Spleen (tissue), 11 donors: ENCODE measurements at regions not wholly inside any gene's neighbourhood (a gene's known extent, or its start where the extent isn't known, plus 50 kb on each side); places are given as distances from the start of the nearest gene placed in this dataset.

Experiments
- DNase-seq: peaks from one replicate; pipeline ENCODE4 v3.0.0-alpha.2; 2020
- H3K27ac ChIP-seq, 8 donors: fragments of 200-600 bp; sonication (generic) in 7 of 8; 1 replicate in 4 of 8; 2 replicates in 4 of 8; pipeline versions ENCODE4 v1.5.0 to v1.8.0; 2016 to 2021; ENCODE audit warnings: inconsistent platforms in 4 of 8, mild to moderate bottlenecking in 4 of 8, moderate library complexity in 1 of 8
- H3K27me3 ChIP-seq, 7 donors: fragments of 200-600 bp; sonication (generic) in 6 of 7; replicated peaks in 1 of 7; 1 replicate in 4 of 7; 2 replicates in 3 of 7; pipeline versions ENCODE4 v1.5.0 to v1.8.0; 2016 to 2021; ENCODE audit warnings: inconsistent platforms in 3 of 7, mild to moderate bottlenecking in 1 of 7
- H3K36me3 ChIP-seq, 6 donors: fragments of 200-600 bp; sonication (generic) in 5 of 6; 1 replicate in 4 of 6; 2 replicates in 2 of 6; pipeline versions ENCODE4 v1.5.0 to v1.8.0; 2016 to 2021; ENCODE audit warnings: inconsistent platforms in 2 of 6
- H3K4me1 ChIP-seq, 6 donors: fragments of 200-600 bp; sonication (generic) in 5 of 6; 1 replicate in 3 of 6; 2 replicates in 3 of 6; pipeline versions ENCODE4 v1.5.0 to v1.8.0; 2016 to 2021; ENCODE audit warnings: inconsistent platforms in 3 of 6
- H3K4me3 ChIP-seq, 8 donors: fragments of 200-600 bp; sonication (generic) in 7 of 8; 1 replicate in 4 of 8; 2 replicates in 4 of 8; pipeline versions ENCODE4 v1.5.0 to v1.8.0; 2016 to 2021; ENCODE audit warnings: inconsistent platforms in 4 of 8, mild to moderate bottlenecking in 4 of 8, moderate library complexity in 2 of 8
- H3K9me3 ChIP-seq, 8 donors: fragments of 200-600 bp; sonication (generic) in 7 of 8; 1 replicate in 4 of 8; 2 replicates in 4 of 8; pipeline versions ENCODE4 v1.5.0 to v1.8.0; 2016 to 2021; ENCODE audit warnings: inconsistent platforms in 4 of 8
- CTCF ChIP-seq, 11 experiments: fragments of 200-600 bp in 7 of 11; fragments of 450-650 bp in 4 of 11; sonication (generic) in 4 of 11; IDR thresholded peaks in 8 of 11; conservative IDR thresholded peaks in 3 of 11; 1 replicate in 7 of 11; 2 replicates in 4 of 11; pipeline versions ENCODE4 v1.4.0 to v1.8.0; 2016 to 2021; ENCODE audit warnings: antibody characterized with exemption in 11 of 11, inconsistent platforms in 4 of 11, mild to moderate bottlenecking in 1 of 11
- POLR2A ChIP-seq, 3 donors: fragments of 450-650 bp; IDR thresholded peaks; one replicate each; pipeline ENCODE4 v1.5.1; 2017; ENCODE audit warnings: antibody characterized with exemption in 3 of 3, mild to moderate bottlenecking in 1 of 3
- POLR2AphosphoS5 ChIP-seq, 3 donors: sonication (generic); formaldehyde crosslinking; IDR thresholded peaks; one replicate each; pipeline ENCODE4 v1.5.1; 2017; ENCODE audit warnings: antibody characterized with exemption in 3 of 3
- WGBS, 5 donors: extraction: QIAGEN DNeasy Blood & Tissue Kit in 3 of 5; methylation state at CpG; one replicate each; pipeline versions ENCODE4 v1.1.5 to v1.1.7; 2013 to 2018; 5-methylcytosine and 5-hydroxymethylcytosine counted together
- intact Hi-C: fragments of 100-400 bp; cut with DNase I; formaldehyde crosslinking; loops from one replicate; pipeline ENCODE4 v1.15.0; 2023; ENCODE audit warnings: low total_unique reads
- donor health status: healthy with polysubstance abuse.
- donor health status: DM: no; HTN: no; CAD: no; lungs with moderate emphysema.
- donor health status: DM: no; HTN: no; CAD: no.
- donor health status: Bipolar disorder and iron deficiency.
- donor health status: healthy.
- donor health status: DM: no; HTN: no; CAD: no.
- donor health status: DM: yes; HTN: yes; CAD: no.

GRCh38 chr3:14346642-14347041 lies 55.8 kb upstream of the SLC6A6 start:
- H3K27me3 ChIP-seq = no peaks in the 10 kb centered on the region
- TF ChIP-seq POLR2A (IDR thresholded peaks at IDR 0.05) (no peak), POLR2AphosphoS5 (IDR thresholded peaks at IDR 0.05) (no peak), CTCF (IDR thresholded peaks at IDR 0.05 in 8 of 11, conservative IDR thresholded peaks at IDR 0.05 in 3 of 11) (no peak)
- H3K27ac ChIP-seq = no peak overlapping the region
- peaks cover 0 to 2% (median 0%) of the 10 kb centered on the region in 6 donors for H3K4me1 ChIP-seq
- 55 to 84% (median 61%) methylated on average over 3 to 4 of the region's 4 CpGs for WGBS, 5 donors
- H3K9me3 ChIP-seq = no peaks in the 10 kb centered on the region
- H3K36me3 ChIP-seq = no peaks in the 10 kb centered on the region
- DNase-seq = no peak
- intact Hi-C loops = no loop called here
- H3K4me3 ChIP-seq = no peak overlapping the region

DNA sequence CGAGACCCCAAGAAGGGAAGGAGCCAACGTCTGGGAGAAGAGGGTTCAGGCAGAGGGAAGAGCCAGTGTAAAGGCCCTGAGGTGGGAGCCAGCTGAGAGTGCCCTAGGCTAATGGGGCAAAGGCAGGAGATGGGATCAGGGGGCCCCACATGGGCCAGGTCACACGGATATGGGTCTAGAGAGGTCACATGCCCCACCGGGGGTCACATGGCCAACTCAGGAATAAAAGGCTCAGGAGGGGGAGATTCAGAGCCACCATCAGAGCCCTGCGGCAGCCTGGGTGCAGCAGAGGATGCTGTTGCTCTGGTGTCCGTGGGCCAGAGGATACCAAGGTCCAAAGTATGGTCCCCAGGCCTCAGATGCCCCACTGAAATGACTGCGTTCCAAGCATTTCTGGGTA lies 55.3 kb upstream of the SLC6A6 start:
- H3K36me3 ChIP-seq = no peaks in the 10 kb centered on the region
- WGBS, 5 donors = 70 to 90% (median 83%) methylated on average over 4 to 7 of the region's 7 CpGs
- H3K9me3 ChIP-seq = no peaks in the 10 kb centered on the region
- H3K4me3 ChIP-seq = no peak overlapping the region
- TF ChIP-seq CTCF (IDR thresholded peaks at IDR 0.05 in 8 of 11, conservative IDR thresholded peaks at IDR 0.05 in 3 of 11) = no peak
- no peak for TF ChIP-seq POLR2A (IDR thresholded peaks at IDR 0.05)
- no peak for TF ChIP-seq POLR2AphosphoS5 (IDR thresholded peaks at IDR 0.05)
- no peak overlapping the region for H3K27ac ChIP-seq
- no peaks in the 10 kb centered on the region for H3K4me1 ChIP-seq
- DNase-seq = no peak
- no peaks in the 10 kb centered on the region for H3K27me3 ChIP-seq
- intact Hi-C loops = no loop called here

DNA sequence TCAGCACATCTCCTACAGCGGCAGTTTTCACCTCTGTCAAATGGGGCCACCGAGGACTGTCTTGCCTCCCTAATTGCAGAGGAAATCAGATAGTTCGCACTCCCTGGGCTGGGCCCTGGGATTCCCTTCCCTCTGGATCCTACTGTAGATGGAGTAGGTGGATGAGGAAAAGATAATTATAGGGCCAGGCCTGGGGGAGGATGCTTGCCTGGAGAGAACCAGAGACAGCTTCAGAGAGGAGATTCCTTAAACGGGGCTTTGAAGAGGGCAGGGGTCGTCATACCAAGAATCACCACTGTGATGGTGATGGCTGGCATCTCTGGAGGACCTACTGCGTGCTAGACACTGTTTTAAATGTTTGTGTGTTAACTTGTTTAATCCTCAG lies 50.8 kb upstream of the SLC6A6 start:
- intact Hi-C loops = no loop called here
- WGBS, 5 donors = 74 to 86% (median 82%) methylated on average over 6 of the region's 6 CpGs

GRCh38 chr3:14352002-14352627 lies 50.3 kb upstream of the SLC6A6 start:
- Histone ChIP-seq H3K36me3 (no peaks in the 10 kb centered on the region), H3K27me3 (no peaks in the 10 kb centered on the region), H3K4me3 (no peak overlapping the region), H3K4me1 (no peaks in the 10 kb centered on the region), H3K9me3 (no peaks in the 10 kb centered on the region), H3K27ac (no peak overlapping the region)
- WGBS, 5 donors = 70 to 92% (median 85%) methylated on average over 12 to 13 of the region's 13 CpGs
- TF ChIP-seq CTCF (IDR thresholded peaks at IDR 0.05 in 8 of 11, conservative IDR thresholded peaks at IDR 0.05 in 3 of 11) (no peak), POLR2A (IDR thresholded peaks at IDR 0.05) (no peak), POLR2AphosphoS5 (IDR thresholded peaks at IDR 0.05) (no peak)
- intact Hi-C loops = no loop called here
- no peak for DNase-seq

More for the DNA sequence above, 50.8 kb upstream of the SLC6A6 start:
- H3K4me1 ChIP-seq = no peaks in the 10 kb centered on the region
- no peaks in the 10 kb centered on the region for H3K27me3 ChIP-seq
- no peak for DNase-seq
- H3K4me3 ChIP-seq = no peak overlapping the region
- H3K36me3 ChIP-seq = no peaks in the 10 kb centered on the region
- no peak for TF ChIP-seq CTCF (IDR thresholded peaks at IDR 0.05 in 8 of 11, conservative IDR thresholded peaks at IDR 0.05 in 3 of 11)
- no peak for TF ChIP-seq POLR2AphosphoS5 (IDR thresholded peaks at IDR 0.05)
- no peak for TF ChIP-seq POLR2A (IDR thresholded peaks at IDR 0.05)
- H3K9me3 ChIP-seq = no peaks in the 10 kb centered on the region
- no peak overlapping the region for H3K27ac ChIP-seq
